HG03039 (cell line): ENCODE measurements at regions not wholly inside any gene's neighbourhood (a gene's known extent, or its start where the extent isn't known, plus 50 kb on each side); places are given as distances from the start of the nearest gene placed in this dataset.

Experiments used
- ATAC-seq: cut with Tn5 transposase; IDR thresholded peaks from one replicate; pipeline ENCODE4 v1.9.1; 2021; ENCODE audit warnings: mild to moderate bottlenecking, moderate library complexity; ENCODE audit not compliant: unreplicated experiment

GRCh38 chr4:19010761-19011160, 989.2 kb upstream of the LCORL start:
- ATAC-seq: no peak

GRCh38 chr4:19009881-19010280, 988.3 kb upstream of the LCORL start:
- no peak for ATAC-seq

- ATAC-seq: no peak
Measured at GRCh38 chr4:19005211-19005610, 983.7 kb upstream of the LCORL start.

- no peak for ATAC-seq
Measured at GRCh38 chr4:19002170-19002569, 980.6 kb upstream of the LCORL start.

DNA sequence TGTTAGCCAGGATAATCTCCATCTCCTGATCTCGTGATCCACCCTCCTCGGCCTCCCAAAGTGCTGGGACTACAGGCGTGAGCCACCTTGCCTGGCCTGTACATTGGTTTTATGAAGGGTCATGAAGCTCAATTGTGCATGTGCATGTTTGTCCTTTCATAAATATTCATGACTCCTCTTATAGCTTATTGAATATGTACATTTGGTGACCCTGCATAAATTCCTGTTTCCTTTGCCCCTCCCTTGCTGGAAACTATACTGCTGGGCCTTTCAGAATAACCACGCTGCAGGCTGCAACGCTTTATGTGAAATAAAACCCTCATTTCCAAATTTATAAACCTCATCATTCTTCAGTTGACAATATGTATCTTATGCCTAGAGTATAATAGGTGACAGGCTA, 978.0 kb upstream of the LCORL start:
- ATAC-seq: no peak

DNA sequence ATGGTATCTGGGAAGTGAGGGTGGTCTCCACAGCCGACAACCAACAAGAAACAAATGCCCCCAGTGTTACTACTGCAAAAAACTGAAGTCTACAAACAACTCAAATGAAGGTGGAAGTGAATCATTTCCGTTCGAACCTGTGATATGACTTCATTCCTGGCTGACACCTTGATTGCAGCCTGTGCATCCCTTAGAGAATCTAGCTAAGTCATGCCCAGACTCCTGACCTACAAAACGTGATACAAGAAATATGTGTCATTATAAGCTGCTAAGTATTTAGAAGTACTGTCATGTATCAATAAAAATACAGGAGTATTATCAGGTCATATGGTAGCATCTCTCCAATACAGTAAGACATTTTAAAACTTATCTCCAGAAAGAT, 959.7 kb upstream of the LCORL start:
- no peak for ATAC-seq

DNA sequence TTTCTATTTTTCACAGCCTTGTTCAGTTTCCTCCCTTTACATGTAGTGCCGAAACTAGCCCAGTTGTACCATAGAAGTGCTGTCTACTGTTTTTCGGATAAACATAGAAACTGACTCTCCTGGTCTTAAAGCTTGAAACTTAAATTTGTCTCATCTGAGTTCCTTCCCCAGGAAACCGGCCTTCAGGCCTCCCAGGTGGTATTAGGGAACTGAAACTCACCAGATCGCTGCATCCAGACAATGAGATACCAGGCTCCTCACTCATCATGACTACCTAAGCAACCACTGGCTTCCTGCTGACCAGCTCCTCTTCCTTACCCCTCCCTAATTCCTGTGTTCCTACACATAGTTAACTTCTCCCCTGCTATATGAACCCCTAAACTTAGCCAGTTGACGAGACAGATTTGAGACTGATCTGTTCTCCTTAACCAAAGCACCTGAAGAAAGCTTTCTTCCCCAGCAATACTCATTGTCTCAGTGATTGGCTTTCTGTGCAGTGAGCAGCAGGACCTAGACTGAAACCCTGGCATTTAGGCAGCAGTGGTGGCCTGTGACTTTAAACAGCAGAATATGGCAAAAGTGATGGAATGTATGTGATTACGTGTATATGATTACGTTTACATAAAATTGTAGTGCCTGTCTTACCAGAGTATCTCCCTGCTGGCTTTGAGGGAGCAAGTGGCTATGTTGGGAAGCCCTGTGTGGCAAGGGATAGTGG, 959.1 kb upstream of the LCORL start:
- ATAC-seq: no peak

DNA sequence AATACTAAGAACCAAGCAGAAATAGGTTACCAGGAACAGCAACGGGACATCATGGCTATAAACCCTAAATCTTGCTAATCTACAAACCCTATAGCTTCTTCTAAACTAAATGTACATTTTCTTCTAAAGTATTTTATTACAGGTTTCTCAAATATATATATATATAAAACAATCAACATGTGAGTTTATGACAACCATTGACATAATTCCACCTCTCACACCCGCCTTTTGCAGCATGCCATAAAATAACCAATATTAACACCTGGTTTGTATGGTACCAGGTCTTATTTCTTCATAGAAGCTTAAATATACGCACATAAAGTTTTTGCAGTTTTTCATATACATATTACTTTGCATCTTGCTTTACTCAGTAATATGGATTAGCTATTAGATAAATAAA, 955.3 kb upstream of the LCORL start:
- no peak for ATAC-seq

DNA sequence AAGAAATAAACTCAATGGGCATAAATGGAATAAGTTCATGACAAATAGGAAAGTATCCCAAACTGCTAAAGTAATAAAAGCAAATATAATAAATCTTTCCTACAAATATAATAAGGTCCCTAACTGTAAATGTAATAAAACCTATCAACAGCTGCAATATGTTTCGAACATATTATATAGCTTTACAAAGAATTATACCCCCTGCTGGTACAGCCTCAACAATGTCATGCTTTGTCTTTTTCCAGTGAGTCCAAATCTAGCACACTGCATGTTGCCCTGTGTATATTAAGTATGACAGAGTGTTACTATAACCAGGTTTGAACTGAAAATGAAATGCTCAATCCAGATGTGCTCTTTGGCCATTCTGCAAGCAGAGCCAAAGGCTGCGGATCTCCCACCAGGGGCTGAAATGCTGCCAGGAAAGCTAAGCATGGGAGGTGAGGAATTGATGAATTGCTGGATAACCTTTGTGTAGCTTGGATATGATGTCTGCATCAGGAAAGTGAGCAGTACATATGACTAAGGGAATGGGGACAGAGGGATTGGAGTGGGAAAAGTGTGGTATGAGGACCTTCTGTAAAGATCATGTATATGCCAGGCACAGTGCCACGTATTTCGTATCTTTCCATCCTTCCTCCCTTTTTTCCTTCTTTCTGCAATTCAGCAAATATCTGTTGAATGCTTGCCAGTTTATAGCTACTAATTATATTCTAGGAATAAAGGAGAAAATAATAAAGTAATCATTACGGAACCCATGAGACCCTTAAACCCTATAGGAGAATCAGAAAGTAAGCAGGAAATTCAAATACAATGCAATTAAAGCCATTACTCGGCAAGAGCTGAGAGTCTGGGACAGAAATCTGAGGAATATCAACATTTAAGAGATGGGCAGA, 954.6 kb upstream of the LCORL start:
- no peak for ATAC-seq

DNA sequence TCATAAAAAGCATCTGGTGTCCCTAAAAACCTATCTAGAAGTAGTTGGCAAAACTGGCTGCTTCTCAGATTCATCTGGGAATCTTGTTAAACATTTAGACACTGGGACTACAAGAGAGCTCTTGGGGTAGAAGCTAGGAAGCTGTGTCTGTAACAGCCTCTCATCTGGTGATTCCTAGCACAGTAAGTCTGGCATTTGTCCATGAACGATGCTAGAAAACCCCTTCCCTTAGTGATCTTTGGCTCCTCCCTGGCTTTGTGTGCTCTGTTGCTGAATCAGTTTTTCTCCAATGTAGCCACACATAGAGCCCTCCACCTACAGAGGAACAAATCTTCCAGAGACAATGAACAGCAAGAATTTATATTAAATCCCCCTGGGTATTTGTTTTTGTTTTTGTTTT, 951.7 kb upstream of the LCORL start:
- no peak for ATAC-seq

- ATAC-seq: no peak
Measured at GRCh38 chr4:18961879-18962278, 940.3 kb upstream of the LCORL start.

DNA sequence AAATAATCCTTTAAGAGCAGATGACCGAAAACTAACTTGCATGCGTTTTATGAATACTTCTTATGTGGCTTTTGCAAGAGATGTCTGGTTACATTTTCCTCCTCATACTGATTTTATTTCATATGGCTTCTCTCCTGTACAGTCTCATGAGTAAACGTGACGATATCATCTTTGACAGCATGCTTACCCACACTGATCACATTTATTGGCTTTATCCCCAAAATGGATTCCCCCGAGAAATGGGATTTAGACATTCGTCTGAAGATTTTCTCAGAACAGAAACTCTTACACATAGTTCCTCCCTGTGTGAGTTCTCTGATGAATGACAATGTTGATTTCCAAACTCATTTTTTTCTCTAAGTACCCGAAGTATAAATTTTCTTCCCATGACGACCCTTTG, 939.7 kb upstream of the LCORL start:
- no peak for ATAC-seq

GRCh38 chr4:18957716-18958115, 936.2 kb upstream of the LCORL start:
- no peak for ATAC-seq

DNA sequence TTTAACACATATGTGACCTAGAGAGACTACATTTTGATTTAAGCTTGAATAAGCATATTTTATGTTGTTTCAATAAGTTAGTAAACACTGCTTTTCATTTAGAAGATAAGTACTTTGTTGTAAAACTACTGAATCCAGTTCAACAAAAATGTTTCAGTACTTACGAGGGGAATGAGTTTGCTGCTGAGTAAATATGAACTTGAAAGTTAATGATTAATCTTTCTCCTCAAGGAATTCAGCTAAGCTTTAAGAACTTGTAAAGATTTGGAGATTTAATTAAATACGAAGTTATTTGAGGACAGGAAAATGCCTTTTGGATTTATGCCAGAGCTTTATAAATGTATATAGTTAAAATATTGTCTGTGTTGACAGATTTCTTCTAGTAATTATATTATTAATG, 933.0 kb upstream of the LCORL start:
- no peak for ATAC-seq

DNA sequence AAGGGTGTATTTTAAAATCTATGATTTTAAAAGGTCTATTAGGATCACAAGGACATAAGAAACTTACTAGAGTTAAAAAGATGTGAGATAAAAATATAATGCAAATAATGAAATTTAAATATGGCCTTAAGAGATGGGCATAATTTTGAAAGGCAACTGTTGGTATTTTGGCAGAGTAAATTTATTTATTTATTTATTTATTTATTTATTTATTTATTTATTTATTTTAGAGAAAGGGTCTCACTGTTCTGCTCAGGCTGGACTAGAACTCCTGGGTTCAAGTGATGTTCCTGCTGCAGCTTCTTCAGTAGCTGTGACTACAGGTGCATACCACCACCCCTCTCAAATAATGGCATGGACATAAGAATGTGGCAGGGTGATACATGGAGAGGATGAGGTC, 932.1 kb upstream of the LCORL start:
- no peak for ATAC-seq

DNA sequence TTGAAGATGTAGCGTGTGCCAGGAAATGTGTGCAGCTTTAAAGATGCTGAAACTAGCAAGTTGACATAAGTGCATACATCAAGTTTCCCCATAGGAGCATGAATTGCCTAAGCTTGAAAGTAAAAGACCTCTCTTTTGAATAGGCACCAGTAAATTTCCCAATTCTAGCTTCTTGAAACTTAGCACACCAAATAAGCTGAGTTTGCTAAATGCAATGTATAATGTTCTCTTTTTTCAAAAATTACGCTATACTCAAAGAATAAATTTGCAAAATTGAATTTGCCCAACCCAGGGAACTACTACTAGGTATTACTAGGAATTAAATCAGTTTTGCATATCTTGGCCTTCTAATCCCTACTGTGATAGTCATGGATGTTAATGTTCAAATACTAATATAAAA, 923.9 kb upstream of the LCORL start:
- ATAC-seq: no peak

- no peak for ATAC-seq
Measured at GRCh38 chr4:18942874-18943273, 921.3 kb upstream of the LCORL start.

GRCh38 chr4:18938343-18939099, 917.0 kb upstream of the LCORL start:
- ATAC-seq: no peak

DNA sequence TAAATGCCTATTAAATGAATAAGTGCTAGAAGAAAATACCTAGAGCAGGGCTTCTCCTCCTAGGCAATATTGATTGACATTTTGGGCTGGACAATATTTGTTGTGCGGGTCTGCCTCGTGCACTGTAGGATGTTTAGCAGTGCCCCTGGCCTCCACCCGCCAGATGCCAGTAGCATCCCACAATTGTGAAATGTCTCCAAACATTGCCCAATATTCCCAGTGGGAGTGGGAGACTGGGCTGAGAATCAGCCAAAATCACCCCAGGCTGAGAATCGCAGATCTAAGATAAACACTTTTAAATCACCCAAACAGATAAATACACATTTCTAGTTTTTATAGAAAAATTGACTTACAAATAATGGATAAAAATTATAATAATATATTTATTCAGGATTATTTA, 916.2 kb upstream of the LCORL start:
- ATAC-seq: no peak

- no peak for ATAC-seq
Measured at GRCh38 chr4:18937080-18937479, 915.5 kb upstream of the LCORL start.

- no peak for ATAC-seq
Measured at GRCh38 chr4:18935659-18936345, 914.2 kb upstream of the LCORL start.
